ENCODE measurements at regions not wholly inside any gene's neighbourhood (a gene's known extent, or its start where the extent isn't known, plus 50 kb on each side); places are given as distances from the start of the nearest gene placed in this dataset.

- TF ChIP-seq CTCF (IDR thresholded peaks at IDR 0.05; ENCODE audit: insufficient read depth, low read length, missing control alignments), result no peak
- no peak for DNase-seq (ENCODE audit: low read depth, low spot score)
Observed at GRCh38 chr2:180130403-180130802, 123.3 kb upstream of the CWC22 start.

GRCh38 chr2:180128861-180129260, 121.8 kb upstream of the CWC22 start:
- CTCF ChIA-PET, result no interaction called here
- no peak for TF ChIP-seq CTCF (IDR thresholded peaks at IDR 0.05; ENCODE audit: insufficient read depth, low read length, missing control alignments)

More at GRCh38 chr2:180130403-180130802, 123.3 kb upstream of the CWC22 start:
- no peak overlapping the region for H3K4me3 ChIP-seq (ENCODE audit: low read depth, low read length)
- ChIA-PET CTCF (no interaction called here), POLR2A (no interaction called here)

GRCh38 chr2:180125245-180125962, 118.3 kb upstream of the CWC22 start:
- POLR2A ChIA-PET, result interaction anchor here (0.6 to 1.1 kb wide), 3 partner anchors 854 to 1533 kb away, joined by 3 to 5 read pairs (median 3); no protein-coding TSS in a partner anchor
- TF ChIP-seq CTCF (IDR thresholded peaks at IDR 0.05; ENCODE audit: insufficient read depth, low read length, missing control alignments), result peak; percentile 57
- H3K4me3 ChIP-seq (ENCODE audit: low read depth, low read length), result no peak overlapping the region
- CTCF ChIA-PET, result interaction anchor here (0.6 to 6.0 kb wide), 29 partner anchors 9 to 1955 kb away, joined by 3 to 94 read pairs (median 4); partner anchors contain the start of genes ITGA4 and UBE2E3
- peak; percentile 82 for DNase-seq (ENCODE audit: low read depth, low spot score)

More at GRCh38 chr2:180128861-180129260, 121.8 kb upstream of the CWC22 start:
- DNase-seq (ENCODE audit: low read depth, low spot score), result no peak
- POLR2A ChIA-PET, result no interaction called here
- H3K4me3 ChIP-seq (ENCODE audit: low read depth, low read length), result no peak overlapping the region

GRCh38 chr2:180124273-180125139, 117.4 kb upstream of the CWC22 start:
- CTCF ChIA-PET, result interaction anchor here (0.5 to 6.0 kb wide), 37 partner anchors 10 to 1961 kb away, joined by 3 to 94 read pairs (median 4); partner anchors contain the start of genes ITGA4 and UBE2E3
- DNase-seq (ENCODE audit: low read depth, low spot score), result no peak
- POLR2A ChIA-PET, result no interaction called here

GRCh38 chr2:180122874-180123273, 115.8 kb upstream of the CWC22 start:
- no peak for TF ChIP-seq CTCF (IDR thresholded peaks at IDR 0.05; ENCODE audit: insufficient read depth, low read length, missing control alignments)
- POLR2A ChIA-PET, result no interaction called here
- CTCF ChIA-PET, result interaction anchor here (0.9 to 6.0 kb wide), 13 partner anchors 8 to 1955 kb away, joined by 3 to 94 read pairs (median 12); partner anchors contain the start of gene UBE2E3

More at GRCh38 chr2:180124273-180125139, 117.4 kb upstream of the CWC22 start:
- H3K4me3 ChIP-seq (ENCODE audit: low read depth, low read length), result no peak overlapping the region
- peak; percentile 21 for TF ChIP-seq CTCF (IDR thresholded peaks at IDR 0.05; ENCODE audit: insufficient read depth, low read length, missing control alignments)

GRCh38 chr2:180115675-180116074, 108.6 kb upstream of the CWC22 start:
- TF ChIP-seq CTCF (IDR thresholded peaks at IDR 0.05; ENCODE audit: insufficient read depth, low read length, missing control alignments), result no peak
- H3K4me3 ChIP-seq (ENCODE audit: low read depth, low read length), result no peak overlapping the region
- DNase-seq (ENCODE audit: low read depth, low spot score), result no peak
- POLR2A ChIA-PET, result no interaction called here
- CTCF ChIA-PET, result interaction anchor here (4.3 kb wide), 1 partner anchor 8 kb away, joined by 38 read pairs; no protein-coding TSS in a partner anchor

More at GRCh38 chr2:180122874-180123273, 115.8 kb upstream of the CWC22 start:
- no peak overlapping the region for H3K4me3 ChIP-seq (ENCODE audit: low read depth, low read length)
- DNase-seq (ENCODE audit: low read depth, low spot score), result no peak
